ENCODE measurements at regions not wholly inside any gene's neighbourhood (a gene's known extent, or its start where the extent isn't known, plus 50 kb on each side); places are given as distances from the start of the nearest gene placed in this dataset.

DNA sequence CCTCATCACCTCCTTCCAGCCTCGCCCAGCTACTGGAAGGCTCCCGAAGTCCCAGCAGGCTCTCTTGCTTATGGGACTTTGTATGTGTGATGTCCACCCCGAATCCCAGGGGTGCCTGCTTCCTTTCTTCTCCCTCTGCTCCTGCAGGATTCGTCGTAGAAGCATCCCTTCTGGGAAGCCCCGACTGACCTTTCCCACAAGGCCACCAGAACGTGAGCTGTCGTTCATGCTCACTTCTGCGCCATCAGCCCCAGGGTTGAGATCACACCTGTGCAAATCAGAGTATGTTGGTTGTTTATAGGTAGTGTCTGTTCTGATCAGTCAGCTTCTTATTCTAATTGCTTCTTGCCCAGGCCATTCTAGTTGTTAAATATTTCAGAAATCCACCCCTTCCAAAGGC, 101.8 kb downstream of the HS1BP3 start:
- no peak overlapping the region for H3K9ac ChIP-seq (ENCODE audit: low read length)
- H3K27ac ChIP-seq (ENCODE audit: low read length) = no peak overlapping the region
- no peak overlapping the region for H3K4me3 ChIP-seq (ENCODE audit: low read length)
- no peak overlapping the region for H3K4me2 ChIP-seq (ENCODE audit: low read depth, low read length)
- no peak for TF ChIP-seq CTCF (IDR thresholded peaks at IDR 0.05; ENCODE audit: low read length)
- no peak for TF ChIP-seq EZH2 (optimal IDR thresholded peaks at IDR 0.05; ENCODE audit: low read depth, low read length)
- no peak for TF ChIP-seq EZH2phosphoT487 (IDR thresholded peaks at IDR 0.05; ENCODE audit: low read length)
- no peak overlapping the region for H2AFZ ChIP-seq (ENCODE audit: low read length)
- no peaks in the 10 kb centered on the region for H3K27me3 ChIP-seq (replicated peaks; ENCODE audit: insufficient read depth, low read length)
- H3F3A ChIP-seq (ENCODE audit: insufficient read depth, low read length) = no peaks in the 10 kb centered on the region
- no peaks in the 10 kb centered on the region for H3K9me3 ChIP-seq (replicated peaks; ENCODE audit: insufficient read depth, low read length)
- H3K4me1 ChIP-seq (ENCODE audit: low read length) = peaks cover 16% of the 10 kb centered on the region
- H3K9me2 ChIP-seq (replicated peaks; ENCODE audit: insufficient read depth, low read length) = no peaks in the 10 kb centered on the region
- DNase-seq = no peak
- H3K36me3 ChIP-seq (replicated peaks; ENCODE audit: insufficient read depth, low read length) = no peaks in the 10 kb centered on the region
- H3K79me2 ChIP-seq (ENCODE audit: low read length) = no peaks in the 10 kb centered on the region
- H4K20me1 ChIP-seq (ENCODE audit: insufficient read depth, low read length) = no peaks in the 10 kb centered on the region

DNA sequence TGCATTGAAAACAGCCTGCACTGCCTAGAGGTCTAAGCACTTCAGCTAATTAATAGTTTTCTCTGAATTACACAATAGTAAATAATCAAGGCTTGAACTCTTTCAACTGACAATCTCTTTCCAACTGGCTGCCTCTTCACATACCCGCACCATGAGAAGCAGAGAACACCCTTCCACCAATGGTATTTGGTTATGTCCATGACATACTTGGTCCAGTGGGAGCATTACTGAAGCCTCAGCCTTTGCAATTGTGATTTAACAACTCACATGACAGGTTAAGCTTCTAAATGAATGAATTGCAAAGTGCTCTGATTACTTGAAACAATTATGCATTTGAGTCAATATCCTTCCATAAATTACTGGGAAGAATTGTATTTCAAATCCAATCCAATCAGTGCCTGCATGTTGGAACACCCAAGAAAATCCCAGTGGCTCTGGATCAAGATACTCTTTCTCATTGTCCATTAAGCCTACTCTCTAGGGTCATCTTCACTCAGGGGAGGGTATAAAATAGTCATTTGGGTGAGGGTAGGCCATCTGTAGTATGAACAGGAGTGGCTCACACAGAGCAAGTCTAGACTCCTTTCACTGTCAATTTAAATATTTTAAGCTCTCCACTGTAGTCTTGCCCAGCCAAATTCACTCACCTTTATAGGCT, 101.1 kb downstream of the HS1BP3 start:
- Histone ChIP-seq H3K4me3 (ENCODE audit: low read length) (no peak overlapping the region), H3K9me2 (replicated peaks; ENCODE audit: insufficient read depth, low read length) (no peaks in the 10 kb centered on the region), H3F3A (ENCODE audit: insufficient read depth, low read length) (no peaks in the 10 kb centered on the region), H3K4me1 (ENCODE audit: low read length) (peaks cover 16% of the 10 kb centered on the region), H4K20me1 (ENCODE audit: insufficient read depth, low read length) (no peaks in the 10 kb centered on the region), H3K36me3 (replicated peaks; ENCODE audit: insufficient read depth, low read length) (no peaks in the 10 kb centered on the region), H3K4me2 (ENCODE audit: low read depth, low read length) (no peak overlapping the region), H2AFZ (ENCODE audit: low read length) (no peak overlapping the region), H3K9me3 (replicated peaks; ENCODE audit: insufficient read depth, low read length) (no peaks in the 10 kb centered on the region), H3K27ac (ENCODE audit: low read length) (no peak overlapping the region), H3K79me2 (ENCODE audit: low read length) (no peaks in the 10 kb centered on the region), H3K9ac (ENCODE audit: low read length) (no peak overlapping the region), H3K27me3 (replicated peaks; ENCODE audit: insufficient read depth, low read length) (no peaks in the 10 kb centered on the region)
- DNase-seq = no peak
- TF ChIP-seq CTCF (IDR thresholded peaks at IDR 0.05; ENCODE audit: low read length) = no peak
- TF ChIP-seq EZH2phosphoT487 (IDR thresholded peaks at IDR 0.05; ENCODE audit: low read length) = no peak
- TF ChIP-seq EZH2 (optimal IDR thresholded peaks at IDR 0.05; ENCODE audit: low read depth, low read length) = no peak

DNA sequence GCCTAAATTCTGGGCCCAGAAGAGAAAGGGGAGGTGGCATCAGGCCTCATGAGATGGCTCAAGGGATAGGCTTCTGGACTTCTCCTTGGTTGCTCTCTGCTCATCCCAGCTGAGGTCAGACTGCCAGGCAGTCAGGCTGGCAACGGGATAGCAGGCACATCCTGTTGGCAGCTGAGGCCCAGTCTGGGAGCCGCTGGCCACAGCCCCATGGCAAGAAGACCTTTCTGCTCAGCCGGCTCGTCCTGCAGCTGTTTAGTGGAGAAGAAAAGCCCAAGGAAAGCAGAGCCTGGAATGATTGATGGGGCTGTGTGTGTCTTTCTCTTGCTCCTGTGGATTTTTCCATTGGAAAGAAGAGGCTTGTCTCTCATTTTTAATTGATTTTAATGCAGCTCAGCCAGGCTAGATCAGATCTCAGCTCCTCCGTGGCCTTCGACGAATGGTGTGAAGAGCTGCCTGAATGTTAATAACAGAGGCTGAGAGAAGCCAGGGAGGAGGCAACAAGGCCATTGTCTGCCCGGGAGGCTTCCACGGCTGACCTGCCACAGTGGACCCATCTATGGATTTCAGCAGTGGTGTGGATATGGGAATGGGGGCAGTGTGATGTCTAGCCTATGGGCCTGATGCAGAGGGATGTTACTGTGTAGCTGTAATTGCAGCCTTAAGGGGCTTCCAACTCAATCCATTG, 99.5 kb downstream of the HS1BP3 start:
- Histone ChIP-seq H3K9me3 (replicated peaks; ENCODE audit: insufficient read depth, low read length) (no peaks in the 10 kb centered on the region), H3K9ac (ENCODE audit: low read length) (no peak overlapping the region), H4K20me1 (ENCODE audit: insufficient read depth, low read length) (no peaks in the 10 kb centered on the region), H3F3A (ENCODE audit: insufficient read depth, low read length) (no peaks in the 10 kb centered on the region), H3K27ac (ENCODE audit: low read length) (no peak overlapping the region), H2AFZ (ENCODE audit: low read length) (peak overlapping the region; percentile 52), H3K4me1 (ENCODE audit: low read length) (peaks cover 25% of the 10 kb centered on the region), H3K9me2 (replicated peaks; ENCODE audit: insufficient read depth, low read length) (no peaks in the 10 kb centered on the region), H3K4me3 (ENCODE audit: low read length) (no peak overlapping the region), H3K36me3 (replicated peaks; ENCODE audit: insufficient read depth, low read length) (no peaks in the 10 kb centered on the region), H3K27me3 (replicated peaks; ENCODE audit: insufficient read depth, low read length) (no peaks in the 10 kb centered on the region), H3K4me2 (ENCODE audit: low read depth, low read length) (peak overlapping the region; percentile 28; the same call in 1 of the 2 replicates), H3K79me2 (ENCODE audit: low read length) (no peaks in the 10 kb centered on the region)
- DNase-seq = no peak
- TF ChIP-seq EZH2 (optimal IDR thresholded peaks at IDR 0.05; ENCODE audit: low read depth, low read length) = no peak
- no peak for TF ChIP-seq CTCF (IDR thresholded peaks at IDR 0.05; ENCODE audit: low read length)
- TF ChIP-seq EZH2phosphoT487 (IDR thresholded peaks at IDR 0.05; ENCODE audit: low read length) = no peak

All from MM.1S (cell line).